Common myeloid progenitor, CD34-positive (primary cell): ENCODE measurements at regions not wholly inside any gene's neighbourhood (a gene's known extent, or its start where the extent isn't known, plus 50 kb on each side); places are given as distances from the start of the nearest gene placed in this dataset.

Experiments used
- CTCF ChIA-PET: fragments of 350-600 bp; sonication (Branson Sonifier 250); formaldehyde crosslinking; loops from one replicate; lab custom pipeline; 2021; ENCODE audit warnings: antibody characterized with exemption; lab: Charles Lee
- POLR2A ChIA-PET: fragments of 350-600 bp; sonication (Branson Sonifier 250); formaldehyde crosslinking; loops from one replicate; lab custom pipeline; 2021; ENCODE audit warnings: antibody characterized with exemption; lab: Charles Lee
- DNase-seq, 3 donors: peaks; one replicate each; pipeline versions ENCODE4 v3.0.0 to v3.0.0-alpha.2; 2013
- H3K27ac ChIP-seq, 2 experiments: 1 replicate in 1 of 2; 2 replicates in 1 of 2; pipeline ENCODE4 v1.7.0; 2013; ENCODE audit warnings: inconsistent platforms in 2 of 2, low read length in 2 of 2, mild to moderate bottlenecking in 2 of 2, low read depth in 1 of 2, moderate library complexity in 1 of 2; ENCODE audit not compliant: severe bottlenecking in 2 of 2, insufficient read depth in 1 of 2, poor library complexity in 1 of 2
- H3K27me3 ChIP-seq, 5 experiments: replicated peaks in 2 of 5; 1 replicate in 3 of 5; 2 replicates in 2 of 5; pipeline versions ENCODE4 v1.6.1 to v1.7.0; 2013; ENCODE audit warnings: low read length in 4 of 5, mild to moderate bottlenecking in 2 of 5, moderate library complexity in 2 of 5, inconsistent platforms in 1 of 5; ENCODE audit not compliant: insufficient read depth in 5 of 5, control insufficient read depth in 4 of 5
- H3K36me3 ChIP-seq, 4 experiments: 1 replicate in 2 of 4; 2 replicates in 2 of 4; pipeline versions ENCODE4 v1.6.1 to v1.7.0; 2013; ENCODE audit warnings: low read length in 3 of 4, control low read depth in 1 of 4, mild to moderate bottlenecking in 1 of 4; ENCODE audit not compliant: control insufficient read depth in 4 of 4, insufficient read depth in 4 of 4
- H3K4me1 ChIP-seq, 4 experiments: 1 replicate in 3 of 4; 2 replicates in 1 of 4; pipeline versions ENCODE4 v1.6.1 to v1.7.1; 2013; ENCODE audit warnings: low read length in 3 of 4, mild to moderate bottlenecking in 3 of 4, control low read depth in 1 of 4, inconsistent platforms in 1 of 4, moderate library complexity in 1 of 4; ENCODE audit not compliant: control insufficient read depth in 4 of 4, insufficient read depth in 4 of 4; ENCODE audit errors: control extremely low read depth in 1 of 4
- H3K4me3 ChIP-seq, 7 experiments: 1 replicate in 4 of 7; 2 replicates in 3 of 7; pipeline versions ENCODE4 v1.5.1 to v1.7.0; 2013; ENCODE audit warnings: mild to moderate bottlenecking in 7 of 7, low read length in 6 of 7, moderate library complexity in 6 of 7, inconsistent platforms in 2 of 7, low read depth in 2 of 7, control low read depth in 1 of 7; ENCODE audit not compliant: insufficient read depth in 4 of 7, control insufficient read depth in 1 of 7; ENCODE audit errors: extremely low read depth in 1 of 7
- H3K9me3 ChIP-seq, 5 experiments: 1 replicate in 4 of 5; 2 replicates in 1 of 5; pipeline versions ENCODE4 v1.6.1 to v1.7.1; 2013; ENCODE audit warnings: low read length in 4 of 5, mild to moderate bottlenecking in 2 of 5, inconsistent platforms in 1 of 5, low read depth in 1 of 5, moderate library complexity in 1 of 5; ENCODE audit not compliant: control insufficient read depth in 4 of 5, insufficient read depth in 2 of 5; ENCODE audit errors: control extremely low read depth in 1 of 5
- WGBS: methylation state at CpG from one replicate; pipeline ENCODE4 v1.1.5; 2013; ENCODE audit not compliant: insufficient coverage; 5-methylcytosine and 5-hydroxymethylcytosine counted together

GRCh38 chr2:181170256-181170655 is 189.9 kb downstream of the UBE2E3 start:
- CTCF ChIA-PET: interaction anchor here (0.6 kb wide), 1 partner anchor 65 kb away, joined by 3 read pairs; no protein-coding TSS in a partner anchor
- DNase-seq: no peak
- Histone ChIP-seq H3K27me3 (no peaks in the 10 kb centered on the region), H3K4me3 (no peak overlapping the region), H3K9me3 (peaks cover 0 to 9% (median 0%) of the 10 kb centered on the region in 5 experiments), H3K36me3 (no peaks in the 10 kb centered on the region), H3K27ac (no peak overlapping the region), H3K4me1 (peaks cover 2 to 12% (median 4%) of the 10 kb centered on the region in 4 experiments)
- POLR2A ChIA-PET: no interaction called here
- 100% methylated on average over 1 of the region's 2 CpGs for WGBS

GRCh38 chr2:181172676-181173075 is 192.3 kb downstream of the UBE2E3 start:
- peaks cover 0 to 4% (median 0%) of the 10 kb centered on the region in 4 experiments for H3K4me1 ChIP-seq
- CTCF ChIA-PET: no interaction called here
- POLR2A ChIA-PET: no interaction called here
- H3K27me3 ChIP-seq: no peaks in the 10 kb centered on the region
- H3K36me3 ChIP-seq: no peaks in the 10 kb centered on the region
- H3K4me3 ChIP-seq: no peak overlapping the region
- peaks cover 0 to 5% (median 0%) of the 10 kb centered on the region in 5 experiments for H3K9me3 ChIP-seq
- no CpG with 5 or more reads among the region's 3 CpGs for WGBS
- DNase-seq: peak in 2 of 3 donors; percentile 26 to 45
- H3K27ac ChIP-seq: no peak overlapping the region

- Histone ChIP-seq H3K36me3 (no peaks in the 10 kb centered on the region), H3K4me1 (peaks cover 0 to 4% (median 0%) of the 10 kb centered on the region in 4 experiments), H3K27me3 (no peaks in the 10 kb centered on the region), H3K9me3 (no peaks in the 10 kb centered on the region), H3K27ac (no peak overlapping the region), H3K4me3 (no peak overlapping the region)
- DNase-seq: no peak
- ChIA-PET POLR2A (no interaction called here), CTCF (interaction anchor here (1.3 kb wide), 1 partner anchor 16 kb away, joined by 4 read pairs; no protein-coding TSS in a partner anchor)
- WGBS: 83% methylated on average over 1 of the region's 5 CpGs
Observed at GRCh38 chr2:181174611-181175580, 194.5 kb downstream of the UBE2E3 start.

- H3K4me3 ChIP-seq: no peak overlapping the region
- H3K4me1 ChIP-seq: no peaks in the 10 kb centered on the region
- H3K27me3 ChIP-seq: no peaks in the 10 kb centered on the region
- ChIA-PET POLR2A (interaction anchor here (0.6 kb wide), 1 partner anchor 9 kb away, joined by 3 read pairs; no protein-coding TSS in a partner anchor), CTCF (no interaction called here)
- no peak overlapping the region for H3K27ac ChIP-seq
- WGBS: 100% methylated on average over 1 of the region's 1 CpG
- DNase-seq: no peak
- no peaks in the 10 kb centered on the region for H3K36me3 ChIP-seq
- H3K9me3 ChIP-seq: no peaks in the 10 kb centered on the region
Observed at GRCh38 chr2:181176540-181176939, 196.1 kb downstream of the UBE2E3 start.

GRCh38 chr2:181177376-181177775 is 197.0 kb downstream of the UBE2E3 start:
- H3K27me3 ChIP-seq: no peaks in the 10 kb centered on the region
- no peak for DNase-seq
- ChIA-PET POLR2A (no interaction called here), CTCF (no interaction called here)
- H3K9me3 ChIP-seq: no peaks in the 10 kb centered on the region
- H3K27ac ChIP-seq: no peak overlapping the region
- H3K4me1 ChIP-seq: no peaks in the 10 kb centered on the region
- no peak overlapping the region for H3K4me3 ChIP-seq
- no peaks in the 10 kb centered on the region for H3K36me3 ChIP-seq

- Histone ChIP-seq H3K27ac (no peak overlapping the region), H3K4me3 (no peak overlapping the region), H3K9me3 (no peaks in the 10 kb centered on the region), H3K36me3 (no peaks in the 10 kb centered on the region), H3K27me3 (no peaks in the 10 kb centered on the region), H3K4me1 (no peaks in the 10 kb centered on the region)
- CTCF ChIA-PET: interaction anchor here (1.4 kb wide), 1 partner anchor 13 kb away, joined by 3 read pairs; no protein-coding TSS in a partner anchor
- DNase-seq: no peak
- POLR2A ChIA-PET: no interaction called here
Observed at GRCh38 chr2:181178130-181178529, 197.7 kb downstream of the UBE2E3 start.

- CTCF ChIA-PET: interaction anchor here (1.4 kb wide), 1 partner anchor 12 kb away, joined by 3 read pairs; no protein-coding TSS in a partner anchor
- Histone ChIP-seq H3K27me3 (no peaks in the 10 kb centered on the region), H3K36me3 (no peaks in the 10 kb centered on the region), H3K4me3 (no peak overlapping the region), H3K27ac (no peak overlapping the region), H3K9me3 (no peaks in the 10 kb centered on the region), H3K4me1 (peaks cover 0 to 3% (median 0%) of the 10 kb centered on the region in 4 experiments)
- POLR2A ChIA-PET: no interaction called here
- WGBS: 100% methylated on average over 1 of the region's 2 CpGs
- peak; percentile 23 to 41 (median 40) for DNase-seq
Observed at GRCh38 chr2:181178823-181179412, 198.5 kb downstream of the UBE2E3 start.
